ENCODE measurements at regions not wholly inside any gene's neighbourhood (a gene's known extent, or its start where the extent isn't known, plus 50 kb on each side); places are given as distances from the start of the nearest gene placed in this dataset.

DNA sequence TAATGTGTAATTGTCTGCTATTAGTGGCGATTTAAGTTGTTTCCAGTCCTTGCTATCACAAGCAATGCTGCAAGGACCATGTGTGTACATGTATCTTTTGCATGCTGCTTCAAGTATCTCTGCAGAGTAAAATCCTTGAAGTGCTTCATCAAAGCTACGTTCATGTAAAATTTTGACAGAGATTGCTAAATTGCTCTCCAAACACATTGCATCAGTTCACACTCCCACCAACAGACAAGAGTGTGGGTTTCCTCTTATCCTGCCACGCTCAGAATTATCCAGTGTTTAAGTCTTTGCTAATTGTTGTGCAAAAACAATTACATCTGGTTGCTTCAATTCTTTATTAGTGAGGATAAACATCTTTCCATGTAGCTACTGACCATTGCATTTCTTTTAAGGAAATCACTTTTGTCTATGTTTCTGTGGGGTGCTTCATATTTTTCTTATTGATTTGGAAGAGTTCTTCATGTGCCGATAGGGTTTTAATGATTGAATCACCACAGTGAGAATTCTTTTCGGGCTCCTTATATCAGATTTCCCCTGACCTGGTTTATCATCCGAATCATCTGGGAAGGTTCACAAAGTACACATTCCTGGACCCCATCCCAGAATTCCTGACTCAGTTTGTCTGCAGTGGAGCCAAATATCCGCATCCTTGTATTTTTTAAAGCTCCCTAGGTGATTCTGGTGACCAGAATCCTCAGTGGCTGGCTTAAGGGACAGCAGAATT, 56.3 kb upstream of the GALNT2 start:
- no peak for DNase-seq

DNA sequence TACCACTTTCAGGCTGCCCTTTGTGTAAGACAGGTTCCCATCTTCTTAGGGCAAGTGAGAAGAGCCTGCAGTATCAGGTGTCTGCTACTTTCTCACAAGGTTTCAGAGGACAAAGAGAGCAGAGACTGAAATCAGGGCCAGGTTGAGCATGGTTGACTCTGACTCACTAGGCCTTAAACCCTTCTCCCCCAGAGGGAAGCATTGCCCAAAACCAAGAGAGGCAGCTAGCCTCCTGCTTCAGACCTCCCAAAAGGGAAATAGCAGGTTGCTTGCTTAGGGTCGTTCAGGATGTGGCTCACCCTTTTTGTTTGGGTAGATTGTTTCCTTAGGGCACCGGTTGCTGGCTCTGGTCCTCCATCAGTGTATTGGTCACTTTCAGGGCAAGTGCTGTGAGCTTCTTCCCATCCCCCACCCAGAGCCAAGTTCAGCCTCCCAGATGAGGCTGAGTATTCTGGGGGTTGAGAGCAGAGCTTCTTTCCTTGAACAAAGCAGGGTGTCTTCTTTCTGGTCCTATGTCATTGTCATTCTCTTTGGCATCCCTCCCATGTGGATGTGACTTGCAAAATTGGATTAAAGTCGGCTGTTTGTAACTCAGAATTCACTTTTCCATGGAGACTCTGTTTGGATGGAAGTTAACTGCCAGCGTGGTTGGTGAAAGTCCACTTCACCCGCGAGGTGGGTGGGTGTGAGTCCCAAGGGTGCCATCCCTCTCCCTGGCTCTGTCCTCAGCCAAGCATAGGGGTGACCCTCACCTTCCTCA, 55.5 kb upstream of the GALNT2 start:
- no peak for DNase-seq

DNA sequence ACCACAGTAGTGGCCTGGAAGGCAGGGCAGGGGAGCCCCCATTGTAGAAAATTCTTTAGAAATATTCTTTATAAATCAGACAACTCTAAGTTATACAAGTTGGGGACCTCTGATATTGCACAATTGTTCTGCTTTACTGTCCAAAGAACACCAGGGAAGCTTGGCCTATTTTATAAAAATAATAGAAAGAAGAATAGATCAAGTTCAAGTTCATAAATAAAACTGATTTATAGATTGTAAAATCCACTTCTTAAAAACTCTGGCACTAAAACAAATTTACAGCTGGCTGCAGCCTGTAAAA, 55.0 kb upstream of the GALNT2 start:
- DNase-seq, result no peak

DNA sequence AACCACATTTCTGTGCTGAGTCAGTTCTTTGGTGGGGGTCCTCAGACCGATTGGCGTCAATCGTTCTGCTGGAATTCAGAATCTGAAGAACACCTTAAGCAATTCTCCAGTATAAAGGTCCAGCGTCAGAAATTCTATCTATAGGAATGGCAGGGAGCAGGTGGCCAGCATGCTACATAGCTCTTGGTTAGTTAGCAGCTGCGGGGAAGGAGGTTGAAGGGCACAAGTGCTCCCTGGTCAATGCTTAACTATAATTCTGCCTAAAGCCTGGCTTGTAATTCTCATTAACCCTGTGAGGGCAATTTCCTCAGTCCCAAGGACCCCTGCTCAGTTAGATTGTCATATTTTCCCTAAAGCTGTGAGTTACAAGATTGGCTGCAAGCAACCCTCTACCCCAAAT, 54.3 kb upstream of the GALNT2 start:
- DNase-seq, result no peak

DNA sequence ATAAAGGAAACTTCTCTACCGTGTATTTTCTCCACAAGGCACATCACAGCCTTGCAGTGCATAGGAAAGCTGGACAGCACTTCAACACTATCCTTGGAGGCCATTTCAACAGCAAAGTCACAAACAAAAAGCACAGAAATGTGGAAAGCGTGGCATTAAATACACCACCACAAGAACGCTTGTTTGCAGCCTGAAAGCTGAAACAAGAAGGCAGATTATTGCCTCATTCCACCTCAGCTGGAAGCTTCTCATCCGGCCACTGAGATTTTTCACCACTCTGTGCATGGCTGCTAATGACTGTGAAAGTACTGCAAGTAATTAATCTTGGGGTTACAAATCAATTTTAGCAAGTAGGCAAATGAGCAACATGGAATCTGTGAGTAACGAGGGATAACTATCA, 50.9 kb upstream of the GALNT2 start:
- DNase-seq, result no peak

Data from COR-L47 (cell line).